ENCODE measurements at regions not wholly inside any gene's neighbourhood (a gene's known extent, or its start where the extent isn't known, plus 50 kb on each side); places are given as distances from the start of the nearest gene placed in this dataset.

- POLR2A ChIA-PET = no interaction called here
- Mint-ChIP-seq H3K4me1 (ENCODE audit: low read depth, unreplicated experiment) (no peaks in the 10 kb centered on the region), H3K27ac (ENCODE audit: unreplicated experiment) (no peak overlapping the region), H3K36me3 (ENCODE audit: insufficient read depth, unreplicated experiment) (no peaks in the 10 kb centered on the region), H3K9me3 (ENCODE audit: unreplicated experiment) (no peaks in the 10 kb centered on the region), H3K27me3 (ENCODE audit: insufficient read depth, unreplicated experiment) (no peaks in the 10 kb centered on the region), H3K4me3 (ENCODE audit: unreplicated experiment) (no peak overlapping the region)
- no peaks in the 10 kb centered on the region for H3K9me3 ChIP-seq
- DNase-seq = no peak
- TF ChIP-seq, protein P1, sequence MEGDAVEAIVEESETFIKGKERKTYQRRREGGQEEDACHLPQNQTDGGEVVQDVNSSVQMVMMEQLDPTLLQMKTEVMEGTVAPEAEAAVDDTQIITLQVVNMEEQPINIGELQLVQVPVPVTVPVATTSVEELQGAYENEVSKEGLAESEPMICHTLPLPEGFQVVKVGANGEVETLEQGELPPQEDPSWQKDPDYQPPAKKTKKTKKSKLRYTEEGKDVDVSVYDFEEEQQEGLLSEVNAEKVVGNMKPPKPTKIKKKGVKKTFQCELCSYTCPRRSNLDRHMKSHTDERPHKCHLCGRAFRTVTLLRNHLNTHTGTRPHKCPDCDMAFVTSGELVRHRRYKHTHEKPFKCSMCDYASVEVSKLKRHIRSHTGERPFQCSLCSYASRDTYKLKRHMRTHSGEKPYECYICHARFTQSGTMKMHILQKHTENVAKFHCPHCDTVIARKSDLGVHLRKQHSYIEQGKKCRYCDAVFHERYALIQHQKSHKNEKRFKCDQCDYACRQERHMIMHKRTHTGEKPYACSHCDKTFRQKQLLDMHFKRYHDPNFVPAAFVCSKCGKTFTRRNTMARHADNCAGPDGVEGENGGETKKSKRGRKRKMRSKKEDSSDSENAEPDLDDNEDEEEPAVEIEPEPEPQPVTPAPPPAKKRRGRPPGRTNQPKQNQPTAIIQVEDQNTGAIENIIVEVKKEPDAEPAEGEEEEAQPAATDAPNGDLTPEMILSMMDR (IDR thresholded peaks at IDR 0.05; ENCODE audit: insufficient read depth in 1 of 2, low read depth in 1 of 2, low read length in 1 of 2, severe bottlenecking in 1 of 2, unreplicated experiment in 1 of 2) = no peak
- H3K4me1 ChIP-seq = no peaks in the 10 kb centered on the region
- no peaks in the 10 kb centered on the region for H3K36me3 ChIP-seq (ENCODE audit: control insufficient read depth, insufficient read depth, low read length)
- BruUV-seq (replicated peaks) = no TSS peak
- CTCF ChIA-PET = no interaction called here
- H3K27me3 ChIP-seq (replicated peaks; ENCODE audit: control insufficient read depth, insufficient read depth, low read length) = no peaks in the 10 kb centered on the region
- intact Hi-C loops (cut with micrococcal nuclease; ENCODE audit: unreplicated experiment) = no loop called here
- no peak overlapping the region for H3K4me3 ChIP-seq (ENCODE audit: low read depth, low read length)
These were observed 1295.6 kb upstream of the CITED2 start for GRCh38 chr6:140670021-140670420.

DNA sequence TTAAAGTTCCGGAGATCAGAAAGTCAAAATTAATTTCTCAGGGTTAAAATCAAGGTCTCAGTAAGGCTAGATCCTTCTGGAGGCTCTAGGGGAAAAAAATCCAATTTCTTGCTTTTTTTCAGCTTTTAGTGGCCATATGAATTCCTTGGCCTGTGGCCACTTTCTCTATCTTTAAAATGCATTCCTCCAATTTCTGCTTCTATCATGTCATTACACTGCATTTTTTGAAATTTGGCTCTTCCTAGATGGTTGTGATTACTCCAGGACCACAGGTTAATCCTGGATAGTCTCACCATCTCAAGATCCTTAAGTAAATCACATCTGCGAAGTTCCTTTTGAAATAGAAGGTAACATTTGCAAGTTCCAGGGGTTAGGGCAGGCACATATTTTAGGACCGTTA, 1294.9 kb upstream of the CITED2 start:
- Mint-ChIP-seq H3K27ac (ENCODE audit: unreplicated experiment) (no peak overlapping the region), H3K27me3 (ENCODE audit: insufficient read depth, unreplicated experiment) (no peaks in the 10 kb centered on the region), H3K4me1 (ENCODE audit: low read depth, unreplicated experiment) (no peaks in the 10 kb centered on the region), H3K36me3 (ENCODE audit: insufficient read depth, unreplicated experiment) (no peaks in the 10 kb centered on the region), H3K4me3 (ENCODE audit: unreplicated experiment) (no peak overlapping the region), H3K9me3 (ENCODE audit: unreplicated experiment) (no peaks in the 10 kb centered on the region)
- TF ChIP-seq, protein P1 (IDR thresholded peaks at IDR 0.05; ENCODE audit: insufficient read depth in 1 of 2, low read depth in 1 of 2, low read length in 1 of 2, severe bottlenecking in 1 of 2, unreplicated experiment in 1 of 2) = no peak
- ChIA-PET POLR2A (no interaction called here), CTCF (no interaction called here)
- Histone ChIP-seq H3K4me1 (no peaks in the 10 kb centered on the region), H3K27me3 (replicated peaks; ENCODE audit: control insufficient read depth, insufficient read depth, low read length) (no peaks in the 10 kb centered on the region), H3K9me3 (no peaks in the 10 kb centered on the region), H3K4me3 (ENCODE audit: low read depth, low read length) (no peak overlapping the region), H3K36me3 (ENCODE audit: control insufficient read depth, insufficient read depth, low read length) (no peaks in the 10 kb centered on the region)
- intact Hi-C loops (cut with micrococcal nuclease; ENCODE audit: unreplicated experiment) = no loop called here
- no peak for DNase-seq
- BruUV-seq (replicated peaks) = no TSS peak

DNA sequence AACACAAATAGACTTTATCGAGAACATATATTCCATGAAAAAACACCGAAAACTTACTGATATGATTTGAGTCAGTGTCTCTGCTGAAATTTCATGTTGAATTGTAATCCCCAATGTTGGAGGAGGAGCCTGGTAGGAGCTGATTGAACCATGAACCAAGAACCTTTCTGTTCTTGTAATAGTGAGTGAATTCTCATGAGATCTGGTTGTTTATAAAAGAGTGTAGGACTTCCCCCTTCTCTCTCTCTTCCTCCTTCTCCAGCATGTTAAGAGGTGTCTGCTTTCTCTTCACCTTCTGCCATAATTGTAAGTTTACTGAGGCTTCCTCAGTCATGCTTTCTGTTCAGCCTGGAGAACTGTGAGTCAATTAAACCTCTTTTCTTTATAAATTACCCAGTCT, 1289.3 kb upstream of the CITED2 start:
- no peak for DNase-seq
- Mint-ChIP-seq H3K4me3 (ENCODE audit: unreplicated experiment) (no peak overlapping the region), H3K27me3 (ENCODE audit: insufficient read depth, unreplicated experiment) (no peaks in the 10 kb centered on the region), H3K27ac (ENCODE audit: unreplicated experiment) (no peak overlapping the region), H3K36me3 (ENCODE audit: insufficient read depth, unreplicated experiment) (no peaks in the 10 kb centered on the region), H3K9me3 (ENCODE audit: unreplicated experiment) (no peaks in the 10 kb centered on the region), H3K4me1 (ENCODE audit: low read depth, unreplicated experiment) (no peaks in the 10 kb centered on the region)
- no TSS peak for BruUV-seq (replicated peaks)
- ChIA-PET CTCF (no interaction called here), POLR2A (no interaction called here)
- Histone ChIP-seq H3K36me3 (ENCODE audit: control insufficient read depth, insufficient read depth, low read length) (no peaks in the 10 kb centered on the region), H3K4me1 (no peaks in the 10 kb centered on the region), H3K27me3 (replicated peaks; ENCODE audit: control insufficient read depth, insufficient read depth, low read length) (no peaks in the 10 kb centered on the region), H3K9me3 (no peaks in the 10 kb centered on the region), H3K4me3 (ENCODE audit: low read depth, low read length) (no peak overlapping the region)
- TF ChIP-seq, protein P1 (IDR thresholded peaks at IDR 0.05; ENCODE audit: insufficient read depth in 1 of 2, low read depth in 1 of 2, low read length in 1 of 2, severe bottlenecking in 1 of 2, unreplicated experiment in 1 of 2) = no peak
- intact Hi-C loops (cut with micrococcal nuclease; ENCODE audit: unreplicated experiment) = no loop called here
